GM19467 (cell line): ENCODE measurements at regions not wholly inside any gene's neighbourhood (a gene's known extent, or its start where the extent isn't known, plus 50 kb on each side); places are given as distances from the start of the nearest gene placed in this dataset.

Source experiments
- ATAC-seq: cut with Tn5 transposase; IDR thresholded peaks from one replicate; pipeline ENCODE4 v1.9.1; 2021; ENCODE audit warnings: mild to moderate bottlenecking, moderate library complexity; ENCODE audit not compliant: unreplicated experiment

- no peak for ATAC-seq
Measured at GRCh38 chr9:118281772-118282171, 577.6 kb downstream of the TLR4 start.

DNA sequence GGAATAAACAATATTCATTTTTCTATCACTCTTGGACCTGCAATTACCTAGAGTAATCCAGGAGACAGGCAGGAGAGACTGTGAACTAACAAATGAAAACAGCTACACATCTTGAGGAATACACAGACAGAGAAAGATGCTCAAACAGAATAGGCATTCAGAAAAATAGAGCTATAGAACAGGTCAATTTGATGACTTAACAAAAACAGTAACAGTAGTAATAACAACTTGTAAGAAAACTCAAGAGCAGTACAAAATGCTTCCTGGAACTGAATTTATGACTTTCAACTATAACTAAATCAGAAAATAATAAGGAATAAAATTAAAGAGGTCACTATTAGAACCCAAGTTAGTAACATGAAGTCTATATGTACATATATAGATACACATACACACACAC, 579.3 kb downstream of the TLR4 start:
- no peak for ATAC-seq

DNA sequence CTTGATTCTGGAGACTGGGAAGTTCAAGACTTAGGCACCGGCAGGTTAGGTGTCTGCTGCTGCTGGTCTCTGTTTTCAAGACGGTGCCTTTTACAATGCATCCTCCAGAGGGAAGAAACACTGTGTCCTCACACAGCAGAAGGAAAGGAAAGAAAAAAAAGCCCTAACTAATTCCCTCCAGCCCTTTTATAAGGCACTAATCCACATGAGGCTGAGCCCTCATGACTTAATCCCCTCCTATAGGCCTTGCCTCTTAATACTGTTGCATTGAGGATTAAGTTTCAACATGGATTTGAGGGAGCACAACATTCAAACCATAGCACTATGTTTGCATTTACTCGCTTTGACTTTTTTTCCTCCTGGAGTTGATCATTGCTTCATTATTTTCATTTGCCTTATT, 585.9 kb downstream of the TLR4 start:
- ATAC-seq: no peak

DNA sequence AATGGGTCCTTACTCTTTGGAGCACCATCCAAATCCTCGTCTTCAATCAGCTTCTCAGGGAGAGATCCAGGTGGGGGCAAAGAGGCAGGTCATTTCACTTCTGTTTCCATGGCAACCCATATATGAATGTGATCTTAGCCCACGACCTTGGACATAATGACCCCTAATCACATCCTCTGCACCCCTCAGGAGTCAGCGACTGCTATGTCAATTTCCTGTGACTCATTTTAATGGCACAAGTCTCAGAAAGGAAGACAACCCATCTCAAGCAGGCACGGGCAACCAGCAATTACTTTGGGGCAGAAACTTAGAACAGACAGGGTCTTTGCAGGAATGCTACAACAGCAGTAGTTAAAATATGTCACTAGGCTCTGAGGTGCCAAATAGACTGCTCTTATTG, 591.2 kb downstream of the TLR4 start:
- ATAC-seq: no peak

DNA sequence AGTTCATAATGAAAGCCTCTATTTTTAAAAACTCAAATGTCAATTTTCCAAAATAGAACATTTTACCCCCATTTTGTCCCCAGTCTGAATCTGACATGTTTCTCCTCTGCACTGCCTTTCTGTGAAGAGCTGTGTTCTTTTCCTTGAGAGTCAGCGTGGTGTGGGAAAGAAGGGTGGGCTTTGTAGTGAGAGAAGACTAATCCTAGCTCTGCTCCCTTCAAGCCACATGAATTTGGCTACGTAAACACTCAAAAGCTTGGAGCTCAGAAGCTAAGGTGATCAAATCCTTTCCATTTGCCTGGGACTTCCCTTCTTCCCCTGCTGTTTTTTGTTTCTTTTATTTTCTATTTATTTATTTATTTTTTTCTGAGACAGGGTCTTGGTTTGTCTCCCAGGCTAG, 598.5 kb downstream of the TLR4 start:
- ATAC-seq: no peak

DNA sequence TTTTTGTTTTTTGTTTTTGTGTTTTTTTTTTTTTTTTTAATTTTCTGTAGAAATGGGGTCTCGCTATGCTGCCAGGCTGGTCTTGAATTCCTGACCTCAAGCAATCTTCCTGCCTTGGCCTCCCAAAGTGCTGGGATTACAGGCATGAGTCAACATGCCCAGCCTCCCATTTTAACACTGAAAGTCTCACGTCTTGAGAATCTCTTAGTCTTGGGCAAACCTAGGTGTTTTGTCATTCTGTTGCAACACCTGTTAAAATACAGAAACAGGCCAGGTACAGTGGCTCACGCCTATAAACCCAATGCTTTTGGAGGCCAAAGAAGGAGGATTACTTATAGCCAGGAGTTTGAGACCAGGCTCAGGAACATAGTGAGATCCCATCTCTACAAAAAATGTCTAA, 599.0 kb downstream of the TLR4 start:
- no peak for ATAC-seq

DNA sequence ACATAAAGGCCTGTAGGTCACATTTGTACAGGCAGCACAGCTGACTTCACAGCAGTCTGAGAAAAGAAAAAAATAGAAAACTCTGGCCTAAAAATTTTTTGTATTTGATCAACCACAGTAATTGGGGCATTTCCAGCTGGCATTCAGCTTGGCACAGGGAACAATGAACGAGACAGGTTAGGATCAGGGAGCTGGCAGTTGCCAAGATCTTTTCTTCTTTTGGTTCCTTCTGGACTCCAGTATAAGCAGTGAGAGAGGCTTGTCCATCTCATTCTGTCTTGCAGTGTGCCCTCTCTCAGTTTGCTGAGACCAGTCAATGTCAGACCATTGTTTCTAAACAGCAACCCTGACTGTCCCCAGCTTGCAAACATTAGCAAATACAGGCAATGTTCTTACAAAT, 601.1 kb downstream of the TLR4 start:
- ATAC-seq: no peak

DNA sequence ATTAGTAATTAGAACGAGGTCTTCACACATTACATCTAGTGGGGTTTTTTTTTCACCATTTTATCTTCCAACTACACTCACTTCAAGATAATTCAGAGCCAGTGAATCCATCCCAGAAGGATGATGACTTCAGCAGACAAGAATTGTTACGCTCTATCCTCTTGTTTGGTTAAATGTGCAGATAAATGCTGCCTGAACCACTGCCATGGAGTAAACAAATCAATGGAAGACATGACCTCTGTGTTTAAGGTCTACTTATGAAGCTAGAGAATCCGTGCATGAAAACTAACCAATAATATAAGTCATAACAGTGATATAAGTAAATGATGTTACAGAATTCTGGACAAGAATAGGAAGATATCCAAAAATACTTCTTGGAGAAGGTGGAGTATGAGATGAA, 602.6 kb downstream of the TLR4 start:
- ATAC-seq: no peak

DNA sequence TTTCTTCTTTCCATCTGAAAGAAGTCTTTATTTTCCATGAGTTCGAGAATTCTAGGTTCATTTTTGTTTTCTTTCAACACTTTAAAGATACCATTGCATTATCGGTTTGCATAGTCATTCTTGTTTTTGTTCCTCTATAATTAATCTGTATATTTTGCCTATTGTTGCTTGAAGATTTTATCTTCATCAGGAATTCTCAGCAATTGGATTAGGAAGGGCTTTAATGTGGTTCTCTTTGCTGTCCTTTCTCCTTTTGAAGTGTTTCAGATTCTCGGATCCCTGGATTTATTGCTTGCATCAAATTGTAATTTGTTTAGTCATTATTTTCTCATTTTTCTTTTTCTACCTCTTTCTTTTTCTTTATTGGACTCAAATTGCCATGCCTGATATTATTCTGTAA, 609.8 kb downstream of the TLR4 start:
- no peak for ATAC-seq

GRCh38 chr9:118316831-118317343, 612.7 kb downstream of the TLR4 start:
- ATAC-seq: no peak

DNA sequence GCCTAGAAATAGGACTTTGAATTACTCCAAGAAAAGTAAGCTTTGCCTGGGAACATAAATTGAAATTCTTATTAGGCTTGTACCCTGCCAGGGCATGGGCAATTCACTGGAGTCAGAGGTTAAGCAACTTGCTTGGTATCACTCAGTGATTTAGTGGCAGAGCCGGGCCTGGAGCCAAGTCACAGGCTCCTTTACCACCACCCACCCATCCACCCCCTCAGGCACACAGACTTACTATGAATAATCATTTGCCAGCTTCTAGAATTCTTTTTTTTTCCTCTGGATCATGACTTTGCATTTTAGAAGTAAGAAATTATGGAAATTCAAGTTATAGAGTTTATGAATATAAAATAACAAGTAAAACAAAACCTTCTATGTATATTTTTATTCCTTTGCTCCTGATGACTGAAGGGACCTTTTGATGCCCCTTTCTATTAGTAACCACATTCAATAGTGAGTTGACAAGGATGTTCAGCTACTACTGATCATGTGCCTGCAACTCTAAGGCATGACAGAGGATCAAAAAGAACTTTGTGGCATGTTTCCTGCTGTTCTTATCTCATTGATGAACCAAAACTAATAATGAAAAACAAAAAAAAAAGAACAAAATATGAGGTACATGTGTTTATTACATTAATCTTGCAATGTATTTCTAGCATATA, 614.7 kb downstream of the TLR4 start:
- no peak for ATAC-seq

DNA sequence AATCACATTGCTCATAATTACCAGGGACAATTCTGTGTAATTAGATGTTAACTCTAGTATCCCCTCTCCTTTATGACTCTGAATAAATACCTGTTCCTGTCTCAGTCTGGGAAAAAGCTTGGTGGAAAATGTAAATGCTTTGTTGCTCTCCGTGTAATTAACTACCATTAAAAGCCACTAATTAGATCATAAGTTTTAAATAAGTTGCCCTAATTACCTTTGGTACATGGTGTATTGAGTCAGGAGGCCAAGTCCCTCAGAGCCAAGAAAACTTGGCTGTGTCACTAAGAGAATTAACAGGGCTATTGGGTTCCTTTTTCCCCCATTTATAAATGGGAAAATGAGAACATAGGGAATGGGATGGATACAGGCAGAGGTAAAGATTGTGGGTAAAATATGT, 617.6 kb downstream of the TLR4 start:
- ATAC-seq: no peak

DNA sequence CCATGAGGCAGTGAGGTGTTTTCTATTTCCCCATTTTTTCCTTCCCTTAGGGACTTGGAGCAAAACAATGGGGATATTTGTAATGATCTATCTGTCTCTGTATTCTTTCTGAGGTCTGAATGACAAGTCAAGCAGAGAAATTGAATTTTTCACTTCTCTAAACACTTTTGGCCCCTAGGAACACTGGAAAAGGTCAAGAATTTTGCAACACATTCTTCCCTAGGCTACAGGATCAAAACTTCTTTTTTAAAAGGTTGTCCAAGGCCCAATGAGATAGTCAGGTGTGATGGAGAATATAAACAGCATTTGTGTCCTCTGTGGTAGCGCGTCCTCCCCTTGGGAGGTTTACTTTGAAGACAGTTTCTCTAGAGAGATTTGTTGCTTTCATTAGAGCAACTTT, 620.5 kb downstream of the TLR4 start:
- ATAC-seq: no peak

DNA sequence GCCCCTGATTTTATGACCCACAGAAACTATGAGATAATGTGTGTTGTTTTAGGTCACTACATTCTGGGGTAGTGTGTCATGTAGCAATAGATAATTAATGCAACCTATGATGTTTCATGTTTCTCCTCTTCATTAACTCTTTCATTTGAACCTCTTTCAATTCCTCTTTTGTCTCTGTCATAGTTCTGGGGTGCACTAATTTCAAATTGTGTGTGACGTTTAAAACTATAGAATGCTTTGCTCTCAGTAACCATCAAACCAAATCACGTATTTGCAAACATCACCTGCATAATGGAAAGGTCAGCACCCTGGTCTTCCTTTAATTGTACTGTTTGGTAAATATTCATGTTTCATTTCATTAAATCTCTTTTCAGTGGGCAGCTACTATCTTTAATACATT, 621.6 kb downstream of the TLR4 start:
- no peak for ATAC-seq

DNA sequence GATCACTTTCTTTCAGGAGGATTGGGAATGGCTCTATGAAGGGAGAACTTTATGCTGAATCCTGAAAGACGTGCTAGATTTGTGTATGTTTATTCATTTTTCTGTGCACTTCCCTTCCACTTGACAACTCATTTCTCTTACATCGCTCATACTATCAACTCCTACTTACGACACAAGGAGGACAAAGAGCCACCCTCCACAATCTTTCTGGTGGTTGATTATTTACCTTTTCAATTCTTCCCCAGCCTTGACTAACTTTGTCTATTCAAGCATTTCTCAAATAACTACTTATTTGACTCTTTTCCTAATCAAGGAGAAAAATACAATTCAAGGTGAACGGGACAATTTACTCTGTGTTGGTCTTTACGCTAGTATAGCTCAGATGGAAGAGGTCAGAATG, 622.1 kb downstream of the TLR4 start:
- no peak for ATAC-seq

GRCh38 chr9:118330191-118330986, 626.2 kb downstream of the TLR4 start:
- no peak for ATAC-seq

DNA sequence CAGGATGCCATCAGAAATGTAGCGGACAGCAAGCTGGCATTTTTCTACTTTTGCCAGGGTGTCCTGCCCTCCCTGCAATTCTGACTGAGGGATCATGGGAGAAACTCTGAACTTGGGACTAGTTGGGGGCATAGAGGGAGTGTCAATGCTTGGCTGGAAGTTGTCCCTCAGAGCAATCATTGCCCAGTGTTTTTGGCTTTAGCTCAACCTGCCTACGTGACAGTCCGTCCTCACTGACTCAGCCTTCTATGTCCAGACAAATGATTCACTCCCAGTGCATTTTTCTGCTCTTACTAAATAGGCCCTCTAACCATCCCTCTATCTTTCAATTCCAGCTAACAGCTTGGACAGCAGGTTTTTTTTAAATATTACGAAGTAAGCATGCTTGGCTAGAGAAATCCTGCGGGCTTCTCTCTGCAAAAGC, 627.4 kb downstream of the TLR4 start:
- ATAC-seq: no peak

DNA sequence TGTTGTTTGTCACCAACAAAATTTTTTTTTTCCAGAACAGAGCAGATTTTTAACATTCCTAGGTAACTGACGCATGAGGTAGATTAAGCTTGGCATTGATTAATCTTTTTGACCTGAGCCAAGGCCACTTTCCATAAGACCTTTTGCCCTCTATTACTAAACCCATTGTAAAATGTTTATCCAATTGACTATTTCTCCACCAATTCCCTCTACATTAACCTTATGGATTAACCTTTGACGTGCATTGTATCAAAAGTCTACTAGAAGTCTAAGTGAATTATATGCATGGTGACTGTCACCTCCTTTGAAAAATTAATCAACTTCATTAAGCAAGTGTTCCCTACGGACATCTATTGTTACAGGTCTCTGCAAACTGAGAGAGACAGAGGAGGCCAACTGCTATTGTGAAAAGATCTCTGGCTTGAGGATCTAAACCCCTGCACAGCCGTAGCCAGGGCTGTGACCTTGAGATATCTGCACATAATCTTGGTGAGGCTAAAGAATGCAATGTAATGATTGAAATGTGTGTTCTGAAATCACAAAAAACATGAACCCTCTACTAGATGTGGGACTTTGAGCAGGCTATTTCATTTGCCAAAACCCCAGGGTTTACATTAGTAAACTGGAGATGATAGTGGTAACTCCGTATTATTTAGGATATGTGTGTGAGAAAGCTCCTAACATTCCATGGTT, 632.2 kb downstream of the TLR4 start:
- ATAC-seq: no peak

GRCh38 chr9:118336943-118337330, 632.7 kb downstream of the TLR4 start:
- no peak for ATAC-seq

- ATAC-seq: no peak
Measured at GRCh38 chr9:118360036-118360435, 655.8 kb downstream of the TLR4 start.

DNA sequence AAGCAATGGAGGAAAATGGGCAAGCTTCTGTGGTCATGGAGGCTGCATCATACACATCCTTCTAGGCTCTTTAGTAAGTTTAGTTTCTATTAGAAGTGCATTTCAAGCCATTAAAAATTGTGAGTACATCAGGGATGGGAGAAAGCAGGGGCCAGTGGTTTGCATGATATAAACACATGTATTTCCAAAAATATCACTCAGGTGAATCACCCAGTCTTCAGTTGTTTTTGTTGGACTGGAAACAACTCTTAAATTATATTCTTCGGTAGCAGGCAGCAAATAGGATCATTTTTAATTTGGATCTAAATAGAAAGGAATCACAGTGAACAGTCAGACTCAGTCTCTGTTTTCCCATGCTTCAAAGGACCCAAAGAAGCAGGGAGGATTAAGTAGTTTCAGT, 657.9 kb downstream of the TLR4 start:
- no peak for ATAC-seq

DNA sequence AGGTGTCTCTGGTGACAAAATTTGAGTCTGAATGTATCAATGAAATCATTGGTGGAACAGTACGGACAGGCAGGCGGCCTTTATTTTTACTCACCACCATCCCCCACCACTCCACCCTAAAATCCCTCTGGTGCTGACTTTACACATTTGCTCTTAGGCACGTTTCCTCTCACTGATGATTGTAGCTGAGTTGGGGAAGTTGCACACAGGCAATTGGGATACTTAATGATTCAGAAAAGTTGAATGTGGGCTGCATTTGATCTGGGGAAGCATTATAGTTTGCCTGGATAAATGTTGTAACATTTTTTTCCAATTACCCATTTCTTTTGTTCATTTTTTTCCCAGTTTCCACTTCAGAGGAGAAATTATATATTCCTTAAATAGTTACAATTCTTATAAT, 658.4 kb downstream of the TLR4 start:
- ATAC-seq: no peak
